K562 (cell line): ENCODE measurements at regions not wholly inside any gene's neighbourhood (a gene's known extent, or its start where the extent isn't known, plus 50 kb on each side); places are given as distances from the start of the nearest gene placed in this dataset.

Experiments
- ATAC-seq: fragments of 200-7000 bp; cut with Tn5 transposase; 3 replicates; pipeline ENCODE4 v1.9.1; 2020; ENCODE audit warnings: moderate library complexity
- BruUV-seq: library from RNA; stranded (reverse); fragments of 400-500 nt; replicated peaks from 2 replicates; lab custom pipeline; 2021; lab: Mats Ljungman, UMichigan
- CTCF ChIA-PET: fragments of 300-600 bp; formaldehyde crosslinking; extraction: SDS; loops from one replicate; lab custom pipeline; 2021; ENCODE audit warnings: low intra/inter-chr PET ratio; lab: Yijun Ruan, JAX
- POLR2A ChIA-PET: fragments of 300-600, 350-650 bp; sonication (Branson Sonifier 250); formaldehyde crosslinking; extraction: SDS; loops from one replicate; lab custom pipeline; 2021; ENCODE audit warnings: antibody characterized with exemption, inconsistent platforms; lab: Yijun Ruan, JAX
- DNase-seq, 4 experiments: peaks; one replicate each; pipeline versions ENCODE4 v3.0.0 to v3.0.0-alpha.2; 2011 to 2018; ENCODE audit warnings: low spot score in 3 of 4, mixed read lengths in 3 of 4; ENCODE audit errors: extremely low read depth in 1 of 4
- FAIRE-seq: peaks from 2 replicates; lab custom pipeline; 2011; peaks lifted over from hg19 to GRCh38; lab: Jason Lieb, UNC
- H2AFZ ChIP-seq: 2 replicates; pipeline ENCODE4 v1.6.0; 2011; ENCODE audit warnings: low read depth, low read length, control low read depth, inconsistent platforms
- H3K27ac ChIP-seq: fragments of 200-600 bp; 3 replicates; pipeline ENCODE4 v1.8.0; 2011; ENCODE audit warnings: low read depth, mild to moderate bottlenecking, control low read depth, inconsistent platforms, low read length, moderate library complexity, mixed read lengths; ENCODE audit errors: extremely low read depth
- H3K27me3 ChIP-seq, 2 experiments: fragments of 300-600 bp in 1 of 2; 2 replicates in 1 of 2; 3 replicates in 1 of 2; pipeline versions ENCODE4 v1.6.0 to v1.8.0; 2011; ENCODE audit warnings: inconsistent platforms in 2 of 2, low read length in 2 of 2, mild to moderate bottlenecking in 1 of 2, mixed read lengths in 1 of 2, moderate library complexity in 1 of 2; ENCODE audit not compliant: control insufficient read depth in 2 of 2, insufficient read depth in 2 of 2
- H3K36me3 ChIP-seq: fragments of 300-600 bp; 3 replicates; pipeline ENCODE4 v1.8.0; 2011; ENCODE audit warnings: mild to moderate bottlenecking, low read length, inconsistent platforms; ENCODE audit not compliant: control insufficient read depth, insufficient read depth
- H3K4me1 ChIP-seq, 2 experiments: fragments of 200-600 bp in 1 of 2; replicated peaks in 1 of 2; 2 replicates in 1 of 2; 3 replicates in 1 of 2; pipeline versions ENCODE4 v1.5.1 to v1.8.0; 2011; ENCODE audit warnings: inconsistent platforms in 2 of 2, low read length in 2 of 2, mild to moderate bottlenecking in 1 of 2, mixed read lengths in 1 of 2, moderate library complexity in 1 of 2; ENCODE audit not compliant: control insufficient read depth in 2 of 2, insufficient read depth in 2 of 2
- H3K4me2 ChIP-seq: 2 replicates; pipeline ENCODE4 v1.6.1; 2011; ENCODE audit warnings: low read length, control low read depth, inconsistent platforms, mixed read lengths; ENCODE audit not compliant: insufficient read depth
- H3K4me3 ChIP-seq: fragments of 200-600 bp; sonication (generic), shearing (Covaris generic); 2 replicates; pipeline ENCODE4 v1.5.1; 2016; ENCODE audit warnings: control low read depth, inconsistent platforms
- H3K79me2 ChIP-seq: fragments of 200-600 bp; 3 replicates; pipeline ENCODE4 v1.8.0; 2011; ENCODE audit warnings: low read length, inconsistent platforms; ENCODE audit not compliant: control insufficient read depth, insufficient read depth
- H3K9ac ChIP-seq, 2 experiments: 2 replicates each; pipeline versions ENCODE4 v1.6.0 to v1.6.1; 2011; ENCODE audit warnings: low read depth in 2 of 2, low read length in 2 of 2, control low read depth in 1 of 2, inconsistent platforms in 1 of 2, mild to moderate bottlenecking in 1 of 2, mixed read lengths in 1 of 2; ENCODE audit not compliant: insufficient read depth in 1 of 2
- H3K9me1 ChIP-seq: one replicate; pipeline ENCODE4 v1.6.0; 2011; ENCODE audit warnings: inconsistent platforms, mild to moderate bottlenecking, low read length, moderate library complexity; ENCODE audit not compliant: control insufficient read depth, insufficient read depth
- H3K9me3 ChIP-seq: replicated peaks from 2 replicates; pipeline ENCODE4 v1.5.1; 2011; ENCODE audit warnings: low read depth, low read length, inconsistent platforms; ENCODE audit not compliant: control insufficient read depth, insufficient read depth
- H4K20me1 ChIP-seq: replicated peaks from 2 replicates; pipeline ENCODE4 v1.6.1; 2011; ENCODE audit warnings: low read length, inconsistent platforms, mixed read lengths; ENCODE audit not compliant: control insufficient read depth, insufficient read depth
- ADNP ChIP-seq: fragments of 200-800 bp; sonication (Bioruptor generic); IDR thresholded peaks from 2 replicates; pipeline ENCODE4 v1.6.1; 2016; ENCODE audit warnings: missing genetic modification characterization, missing compliant biosample characterization
- CREB1 ChIP-seq, 2 experiments: sonication (generic) in 1 of 2; formaldehyde crosslinking in 1 of 2; IDR thresholded peaks; 2 replicates each; pipeline versions ENCODE4 v1.6.1 to v1.8.0; 2012 to 2022; ENCODE audit warnings: inconsistent platforms in 1 of 2, mild to moderate bottlenecking in 1 of 2, missing genetic modification reagents in 1 of 2, moderate library complexity in 1 of 2
- DACH1 ChIP-seq: fragments of 450-650 bp; IDR thresholded peaks from 2 replicates; pipeline ENCODE4 v1.6.1; 2018; ENCODE audit not compliant: partially characterized antibody
- FOXP4 ChIP-seq: sonication (generic); formaldehyde crosslinking; IDR thresholded peaks from 2 replicates; pipeline ENCODE4 v1.8.0; 2022; ENCODE audit warnings: mild to moderate bottlenecking, missing genetic modification reagents, borderline replicate concordance
- HSF4 ChIP-seq: fragments of 250-450 bp; sonication (Bioruptor Pico); IDR thresholded peaks from 2 replicates; pipeline ENCODE4 v2.1.2; 2022; ENCODE audit warnings: mild to moderate bottlenecking, moderate library complexity, borderline replicate concordance
- NFE2L1 ChIP-seq: fragments of 450-650 bp; IDR thresholded peaks from 2 replicates; pipeline ENCODE4 v1.6.1; 2016; ENCODE audit warnings: missing genetic modification characterization, low read depth, mild to moderate bottlenecking, missing compliant biosample characterization, moderate library complexity, borderline replicate concordance
- ZBTB7A ChIP-seq: IDR thresholded peaks from 2 replicates; pipeline ENCODE4 v1.6.1; 2011; ENCODE audit warnings: low read depth, mild to moderate bottlenecking, low read length, moderate library complexity, borderline replicate concordance; ENCODE audit not compliant: control insufficient read depth
- ZC3H8 ChIP-seq: fragments of 450-650 bp; IDR thresholded peaks from 2 replicates; pipeline ENCODE4 v1.6.1; 2017
- ZNF224 ChIP-seq: sonication (generic); formaldehyde crosslinking; IDR thresholded peaks from 2 replicates; pipeline ENCODE4 v1.8.0; 2022; ENCODE audit warnings: mild to moderate bottlenecking, missing genetic modification reagents
- ZNF699 ChIP-seq: fragments of 250-450 bp; sonication (Bioruptor Pico); IDR thresholded peaks from 2 replicates; pipeline ENCODE4 v1.8.0; 2021; ENCODE audit warnings: mild to moderate bottlenecking, moderate library complexity; ENCODE audit not compliant: insufficient replicate concordance
- WGBS: fragments of 100-300 bp; shearing (Covaris generic); methylation state at CpG from one replicate; pipeline ENCODE4 v1.1.6; 2016; ENCODE audit warnings: low coverage, mixed read lengths; ENCODE audit not compliant: insufficient coverage; ENCODE audit errors: missing lambda C conversion rate; 5-methylcytosine and 5-hydroxymethylcytosine counted together
- in situ Hi-C: fragments of 300-500 bp; cut with MboI; formaldehyde crosslinking; loops from 4 replicates; pipeline ENCODE4 v1.15.0; 2018; ENCODE audit warnings: inconsistent platforms, mixed read lengths
- intact Hi-C: fragments of 100-400 bp; cut with micrococcal nuclease; formaldehyde crosslinking; loops from 2 replicates; pipeline ENCODE4 v1.14.2; 2022
- TF ChIP-seq, protein P1 (sequence below), 2 experiments: fragments of 450-650 bp; IDR thresholded peaks; 2 replicates each; pipeline ENCODE4 v1.6.1; 2018; ENCODE audit warnings: mild to moderate bottlenecking in 2 of 2, low read depth in 1 of 2; ENCODE audit not compliant: partially characterized antibody in 2 of 2

GRCh38 chr5:118653872-118654271 is 334.5 kb downstream of the DTWD2 start:
- no TSS peak for BruUV-seq
- Histone ChIP-seq H3K9me3 (no peaks in the 10 kb centered on the region; the same call in 1 of the 2 replicates), H3K79me2 (no peaks in the 10 kb centered on the region), H3K9ac (no peak overlapping the region), H2AFZ (no peak overlapping the region), H3K4me3 (no peak overlapping the region), H3K4me1 (no peaks in the 10 kb centered on the region), H3K27ac (no peak overlapping the region), H3K36me3 (no peaks in the 10 kb centered on the region), H4K20me1 (no peaks in the 10 kb centered on the region), H3K4me2 (no peak overlapping the region), H3K27me3 (no peaks in the 10 kb centered on the region), H3K9me1 (no peaks in the 10 kb centered on the region)
- ChIA-PET POLR2A (no interaction called here), CTCF (no interaction called here)
- 15% methylated on average over 1 of the region's 1 CpG for WGBS
- TF ChIP-seq ZNF699 (CRISPR knock-in tag) (no peak), DACH1 (no peak), FOXP4 (CRISPR knock-in tag) (no peak), NFE2L1 (tag) (no peak), ZC3H8 (no peak), HSF4 (CRISPR knock-in tag) (no peak), ADNP (tag) (no peak), CREB1 (IDR thresholded peaks at IDR 0.05) (no peak), CREB1 (CRISPR knock-in tag; IDR thresholded peaks at IDR 0.05) (no peak), ZNF224 (CRISPR knock-in tag) (no peak), ZBTB7A (no peak)
- TF ChIP-seq, protein P1, sequence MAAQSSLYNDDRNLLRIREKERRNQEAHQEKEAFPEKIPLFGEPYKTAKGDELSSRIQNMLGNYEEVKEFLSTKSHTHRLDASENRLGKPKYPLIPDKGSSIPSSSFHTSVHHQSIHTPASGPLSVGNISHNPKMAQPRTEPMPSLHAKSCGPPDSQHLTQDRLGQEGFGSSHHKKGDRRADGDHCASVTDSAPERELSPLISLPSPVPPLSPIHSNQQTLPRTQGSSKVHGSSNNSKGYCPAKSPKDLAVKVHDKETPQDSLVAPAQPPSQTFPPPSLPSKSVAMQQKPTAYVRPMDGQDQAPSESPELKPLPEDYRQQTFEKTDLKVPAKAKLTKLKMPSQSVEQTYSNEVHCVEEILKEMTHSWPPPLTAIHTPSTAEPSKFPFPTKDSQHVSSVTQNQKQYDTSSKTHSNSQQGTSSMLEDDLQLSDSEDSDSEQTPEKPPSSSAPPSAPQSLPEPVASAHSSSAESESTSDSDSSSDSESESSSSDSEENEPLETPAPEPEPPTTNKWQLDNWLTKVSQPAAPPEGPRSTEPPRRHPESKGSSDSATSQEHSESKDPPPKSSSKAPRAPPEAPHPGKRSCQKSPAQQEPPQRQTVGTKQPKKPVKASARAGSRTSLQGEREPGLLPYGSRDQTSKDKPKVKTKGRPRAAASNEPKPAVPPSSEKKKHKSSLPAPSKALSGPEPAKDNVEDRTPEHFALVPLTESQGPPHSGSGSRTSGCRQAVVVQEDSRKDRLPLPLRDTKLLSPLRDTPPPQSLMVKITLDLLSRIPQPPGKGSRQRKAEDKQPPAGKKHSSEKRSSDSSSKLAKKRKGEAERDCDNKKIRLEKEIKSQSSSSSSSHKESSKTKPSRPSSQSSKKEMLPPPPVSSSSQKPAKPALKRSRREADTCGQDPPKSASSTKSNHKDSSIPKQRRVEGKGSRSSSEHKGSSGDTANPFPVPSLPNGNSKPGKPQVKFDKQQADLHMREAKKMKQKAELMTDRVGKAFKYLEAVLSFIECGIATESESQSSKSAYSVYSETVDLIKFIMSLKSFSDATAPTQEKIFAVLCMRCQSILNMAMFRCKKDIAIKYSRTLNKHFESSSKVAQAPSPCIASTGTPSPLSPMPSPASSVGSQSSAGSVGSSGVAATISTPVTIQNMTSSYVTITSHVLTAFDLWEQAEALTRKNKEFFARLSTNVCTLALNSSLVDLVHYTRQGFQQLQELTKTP (IDR thresholded peaks at IDR 0.05; ENCODE audit: low read depth in 1 of 2, partially characterized antibody in 2 of 2): no peak
- ATAC-seq (no peak), DNase-seq (no peak), FAIRE-seq (no peak)
- in situ Hi-C loops (no loop called here), intact Hi-C loops (no loop called here)
